SU-DHL-6 (cell line): ENCODE measurements at regions not wholly inside any gene's neighbourhood (a gene's known extent, or its start where the extent isn't known, plus 50 kb on each side); places are given as distances from the start of the nearest gene placed in this dataset.

Source experiments
- EZH2phosphoT487 ChIP-seq: fragments of 200-600 bp; sonication (generic), shearing (Covaris generic); conservative IDR thresholded peaks from 2 replicates; pipeline ENCODE4 v1.6.1; 2018; ENCODE audit warnings: mild to moderate bottlenecking, antibody characterized with exemption, low read length, moderate library complexity, mixed read lengths
- TF ChIP-seq, protein P1 (sequence below): fragments of 200-600 bp; sonication (generic); IDR thresholded peaks from one replicate; pipeline ENCODE4 v1.5.1; 2017; ENCODE audit warnings: antibody characterized with exemption, mild to moderate bottlenecking, low read length, moderate library complexity; ENCODE audit not compliant: insufficient read depth, poor library complexity, severe bottlenecking

DNA sequence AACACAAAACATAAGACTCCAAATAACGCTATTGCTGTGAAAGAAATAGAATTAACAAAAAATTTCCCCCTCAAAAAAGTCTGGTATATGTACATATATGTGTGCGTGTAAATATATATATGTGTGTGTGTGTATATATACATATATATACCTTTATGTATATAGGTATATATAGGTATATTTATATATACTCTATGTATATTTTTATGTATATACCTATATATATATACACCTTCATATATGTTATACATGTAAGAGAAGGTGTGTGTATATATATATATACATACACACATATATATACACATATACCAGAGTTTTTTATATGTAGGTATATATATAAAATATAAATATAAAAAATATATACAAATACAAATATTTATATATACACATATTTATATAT is 199.2 kb downstream of the RAB38 start:
- TF ChIP-seq, protein P1, sequence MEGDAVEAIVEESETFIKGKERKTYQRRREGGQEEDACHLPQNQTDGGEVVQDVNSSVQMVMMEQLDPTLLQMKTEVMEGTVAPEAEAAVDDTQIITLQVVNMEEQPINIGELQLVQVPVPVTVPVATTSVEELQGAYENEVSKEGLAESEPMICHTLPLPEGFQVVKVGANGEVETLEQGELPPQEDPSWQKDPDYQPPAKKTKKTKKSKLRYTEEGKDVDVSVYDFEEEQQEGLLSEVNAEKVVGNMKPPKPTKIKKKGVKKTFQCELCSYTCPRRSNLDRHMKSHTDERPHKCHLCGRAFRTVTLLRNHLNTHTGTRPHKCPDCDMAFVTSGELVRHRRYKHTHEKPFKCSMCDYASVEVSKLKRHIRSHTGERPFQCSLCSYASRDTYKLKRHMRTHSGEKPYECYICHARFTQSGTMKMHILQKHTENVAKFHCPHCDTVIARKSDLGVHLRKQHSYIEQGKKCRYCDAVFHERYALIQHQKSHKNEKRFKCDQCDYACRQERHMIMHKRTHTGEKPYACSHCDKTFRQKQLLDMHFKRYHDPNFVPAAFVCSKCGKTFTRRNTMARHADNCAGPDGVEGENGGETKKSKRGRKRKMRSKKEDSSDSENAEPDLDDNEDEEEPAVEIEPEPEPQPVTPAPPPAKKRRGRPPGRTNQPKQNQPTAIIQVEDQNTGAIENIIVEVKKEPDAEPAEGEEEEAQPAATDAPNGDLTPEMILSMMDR = no peak
- no peak for TF ChIP-seq EZH2phosphoT487
